Left ventricle myocardium inferior (tissue), 1 donor: ENCODE measurements at regions not wholly inside any gene's neighbourhood (a gene's known extent, or its start where the extent isn't known, plus 50 kb on each side); places are given as distances from the start of the nearest gene placed in this dataset.
"Not testable (repeated sequence)": the region's sequence is repeated elsewhere in the genome, so short reads cannot be mapped to it uniquely, and the experiment has no call there.

Experiments used
- DNase-seq: peaks from one replicate; pipeline ENCODE4 v3.0.0-alpha.2; 2020
- H3K27ac ChIP-seq: fragments of 200-600 bp; replicated peaks from 2 replicates; pipeline ENCODE4 v1.8.0; 2021
- H3K27me3 ChIP-seq: fragments of 200-600 bp; 2 replicates; pipeline ENCODE4 v1.8.0; 2021; ENCODE audit warnings: low read depth
- H3K36me3 ChIP-seq: fragments of 200-600 bp; 2 replicates; pipeline ENCODE4 v1.8.0; 2021
- H3K4me1 ChIP-seq: fragments of 200-600 bp; 2 replicates; pipeline ENCODE4 v1.8.0; 2021
- H3K4me3 ChIP-seq: fragments of 200-600 bp; 2 replicates; pipeline ENCODE4 v1.8.0; 2021; ENCODE audit warnings: mild to moderate bottlenecking, moderate library complexity
- H3K9me3 ChIP-seq: fragments of 200-600 bp; replicated peaks from 2 replicates; pipeline ENCODE4 v1.8.0; 2021
- CTCF ChIP-seq: fragments of 200-600 bp; IDR thresholded peaks from 2 replicates; pipeline ENCODE4 v1.8.0; 2021; ENCODE audit warnings: antibody characterized with exemption, mild to moderate bottlenecking, borderline replicate concordance
- intact Hi-C: fragments of 100-400 bp; cut with micrococcal nuclease; formaldehyde crosslinking; loops from one replicate; pipeline ENCODE4 v1.11.0; 2022
- donor health status: DM: no; HTN: yes; CAD: no; lungs with severe emphysema.

GRCh38 chr20:26252311-26252975, 555.8 kb upstream of the ZNF337 start:
- H3K27ac ChIP-seq, H3K9me3 ChIP-seq, intact Hi-C loops, H3K4me1 ChIP-seq, H3K36me3 ChIP-seq, H3K27me3 ChIP-seq, DNase-seq, H3K4me3 ChIP-seq: not testable (repeated sequence)

- DNase-seq, H3K4me3 ChIP-seq, H3K36me3 ChIP-seq, H3K4me1 ChIP-seq, H3K9me3 ChIP-seq, H3K27me3 ChIP-seq, intact Hi-C loops, H3K27ac ChIP-seq: not testable (repeated sequence)
Measured at GRCh38 chr20:26251376-26251775, 554.7 kb upstream of the ZNF337 start.

- DNase-seq, H3K4me3 ChIP-seq: not testable (repeated sequence)
Measured at GRCh38 chr20:26250249-26251114, 553.8 kb upstream of the ZNF337 start.

GRCh38 chr20:26243731-26244130, 547.1 kb upstream of the ZNF337 start:
- intact Hi-C loops, result no loop called here
- DNase-seq, result no peak
- H3K4me1 ChIP-seq, result no peaks in the 10 kb centered on the region
- no peak overlapping the region for H3K4me3 ChIP-seq
- TF ChIP-seq CTCF, result no peak
- H3K36me3 ChIP-seq, result no peaks in the 10 kb centered on the region
- H3K27me3 ChIP-seq, result no peaks in the 10 kb centered on the region
- H3K9me3 ChIP-seq, result peaks cover 28% of the 10 kb centered on the region
- H3K27ac ChIP-seq, result no peak overlapping the region

More at GRCh38 chr20:26250249-26251114, 553.8 kb upstream of the ZNF337 start:
- H3K27ac ChIP-seq, H3K27me3 ChIP-seq, intact Hi-C loops, H3K36me3 ChIP-seq, H3K4me1 ChIP-seq, H3K9me3 ChIP-seq: not testable (repeated sequence)

GRCh38 chr20:26220609-26221008, 524.0 kb upstream of the ZNF337 start:
- H3K9me3 ChIP-seq, H3K36me3 ChIP-seq, H3K4me1 ChIP-seq, DNase-seq, H3K27ac ChIP-seq, intact Hi-C loops, H3K4me3 ChIP-seq: not testable (repeated sequence)
- peaks cover 10% of the 10 kb centered on the region for H3K27me3 ChIP-seq

GRCh38 chr20:26219546-26219945, 522.9 kb upstream of the ZNF337 start:
- H3K4me1 ChIP-seq, H3K27ac ChIP-seq, intact Hi-C loops, H3K36me3 ChIP-seq, DNase-seq, H3K9me3 ChIP-seq, H3K4me3 ChIP-seq: not testable (repeated sequence)
- H3K27me3 ChIP-seq, result peaks cover 10% of the 10 kb centered on the region

- no peaks in the 10 kb centered on the region for H3K36me3 ChIP-seq
- no peak overlapping the region for H3K27ac ChIP-seq
- no peak for DNase-seq
- TF ChIP-seq CTCF, result no peak
- H3K4me1 ChIP-seq, result no peaks in the 10 kb centered on the region
- intact Hi-C loops, result no loop called here
- peaks cover 5% of the 10 kb centered on the region for H3K27me3 ChIP-seq
- H3K4me3 ChIP-seq, result no peak overlapping the region
- H3K9me3 ChIP-seq, result no peaks in the 10 kb centered on the region
Measured at GRCh38 chr20:26218301-26218700, 521.6 kb upstream of the ZNF337 start.

GRCh38 chr20:26216025-26216424, 519.4 kb upstream of the ZNF337 start:
- no peak for TF ChIP-seq CTCF
- Histone ChIP-seq H3K36me3 (no peaks in the 10 kb centered on the region), H3K9me3 (no peaks in the 10 kb centered on the region), H3K4me1 (no peaks in the 10 kb centered on the region), H3K27me3 (peaks cover 6% of the 10 kb centered on the region), H3K27ac (no peak overlapping the region), H3K4me3 (no peak overlapping the region)
- DNase-seq, result no peak
- intact Hi-C loops, result no loop called here
